Stimulated activated CD4-positive, alpha-beta T cell treated with anti-CD3 and anti-CD28 coated beads, Interleukin-4, amount 100 ng/mL, for 4 hours (primary cell): ENCODE measurements at regions not wholly inside any gene's neighbourhood (a gene's known extent, or its start where the extent isn't known, plus 50 kb on each side); places are given as distances from the start of the nearest gene placed in this dataset.
"Not testable (repeated sequence)": the region's sequence is repeated elsewhere in the genome, so short reads cannot be mapped to it uniquely, and the experiment has no call there.

ENCODE experiments used
- DNase-seq, 2 experiments: peaks; one replicate each; pipeline ENCODE4 v3.0.0-alpha.2; 2020

DNA sequence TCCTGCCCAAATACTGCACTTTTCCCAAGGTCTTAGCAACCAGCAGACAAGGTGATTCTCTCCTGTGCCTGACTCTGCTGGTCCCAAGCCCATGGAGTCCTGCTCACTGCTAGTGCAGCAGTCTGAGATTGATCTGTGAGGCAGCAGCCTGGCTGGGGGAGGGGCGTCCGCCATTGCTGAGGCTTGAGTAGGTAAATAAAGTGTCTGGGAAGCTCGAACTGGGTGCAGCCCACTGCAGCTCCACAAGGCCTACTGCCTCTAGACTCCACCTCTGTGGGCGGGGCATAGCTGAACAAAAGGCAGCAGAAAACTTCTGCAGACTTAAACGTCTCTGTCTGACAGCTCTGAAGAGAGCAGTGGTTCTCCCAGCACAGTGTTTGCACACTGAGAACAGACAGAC lies 258.7 kb downstream of the ABCC12 start:
- not testable (repeated sequence) for DNase-seq

GRCh38 chr16:47895146-47895545 lies 260.6 kb downstream of the ABCC12 start:
- DNase-seq: no peak

- DNase-seq: no peak
These were observed 262.8 kb downstream of the ABCC12 start for GRCh38 chr16:47892999-47893398.

GRCh38 chr16:47888734-47889133 lies 267.1 kb downstream of the ABCC12 start:
- no peak for DNase-seq

DNA sequence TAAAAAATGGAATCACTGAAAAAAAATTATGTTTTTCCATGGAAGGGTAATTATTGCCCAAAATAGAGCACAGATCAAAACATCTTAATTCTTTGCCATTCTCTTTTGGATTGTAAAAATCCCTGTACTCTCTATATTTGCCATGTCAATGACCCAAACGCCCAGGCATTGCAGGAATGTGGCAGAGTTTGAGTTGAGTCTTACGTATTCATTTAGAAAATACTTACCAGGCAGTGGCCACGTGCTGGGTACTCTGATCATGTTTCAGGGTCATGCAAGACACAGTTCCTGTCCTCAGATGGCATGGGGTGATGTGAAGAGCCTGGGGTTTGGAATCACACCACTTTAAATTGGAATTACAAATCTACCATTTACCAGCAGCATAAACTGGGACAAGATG lies 267.7 kb downstream of the ABCC12 start:
- DNase-seq: no peak

- DNase-seq: no peak
These were observed 268.3 kb downstream of the ABCC12 start for GRCh38 chr16:47887496-47887895.

DNA sequence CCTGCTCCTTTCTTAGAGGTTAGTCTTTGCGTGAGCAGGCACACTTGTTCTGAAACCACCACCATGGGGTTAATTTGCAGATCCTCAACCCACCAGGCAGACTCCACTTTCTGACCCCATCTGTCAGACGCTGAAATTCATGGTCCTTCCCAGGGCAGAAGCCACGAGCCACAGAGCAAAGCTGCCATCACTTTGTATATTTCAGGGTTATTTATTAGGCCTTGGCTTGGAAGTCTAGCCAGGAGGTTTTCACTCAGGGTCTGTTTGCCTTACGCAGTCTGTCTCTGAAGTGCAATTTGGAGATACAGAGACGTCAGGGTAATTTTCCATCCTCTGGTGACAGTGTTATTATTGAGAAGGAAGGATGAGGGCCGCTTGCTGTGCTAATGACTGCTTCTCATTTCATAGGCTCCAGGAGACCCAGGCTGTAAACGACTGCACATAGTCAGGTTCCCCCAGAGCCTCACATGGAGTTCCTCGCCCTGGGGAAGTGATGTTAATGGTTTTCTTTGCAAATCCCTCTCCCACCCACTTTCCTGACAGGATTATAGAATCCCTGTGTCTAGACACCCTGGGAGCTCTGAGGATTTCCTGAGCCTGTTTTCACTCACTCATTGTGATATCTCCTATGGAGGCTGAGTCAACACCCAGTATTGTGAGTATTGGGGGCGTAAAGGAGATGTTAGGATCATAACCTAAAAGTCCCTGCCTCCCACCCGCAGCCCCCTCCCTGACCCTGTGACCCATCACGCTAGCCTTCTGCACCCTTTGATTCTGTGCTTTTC lies 269.0 kb downstream of the ABCC12 start:
- no peak for DNase-seq

- DNase-seq: no peak
These were observed 269.7 kb downstream of the ABCC12 start for GRCh38 chr16:47886139-47886538.

DNA sequence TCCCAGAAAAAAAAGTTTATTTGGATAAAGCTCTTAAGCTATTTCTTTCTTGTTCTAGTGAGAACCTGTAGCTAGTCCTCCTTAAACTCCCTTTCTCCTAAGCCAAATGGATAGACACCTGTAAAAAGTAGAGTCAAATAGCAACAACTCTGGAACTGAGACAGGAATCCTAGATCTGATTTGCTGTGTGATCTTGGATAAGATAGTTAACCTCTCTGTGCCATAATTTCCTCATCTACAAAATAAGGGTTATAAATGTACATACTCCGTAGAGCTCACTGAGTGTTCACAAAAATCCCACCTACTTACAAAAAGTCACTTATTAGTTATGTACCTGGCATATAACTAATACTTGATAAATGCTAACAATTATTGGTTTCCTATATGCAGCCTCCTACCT lies 270.3 kb downstream of the ABCC12 start:
- DNase-seq: no peak

- no peak for DNase-seq
These were observed 271.6 kb downstream of the ABCC12 start for GRCh38 chr16:47884116-47884725.

- DNase-seq: no peak
These were observed 274.2 kb downstream of the ABCC12 start for GRCh38 chr16:47881574-47881973.

GRCh38 chr16:47880653-47881052 lies 275.1 kb downstream of the ABCC12 start:
- DNase-seq: no peak

DNA sequence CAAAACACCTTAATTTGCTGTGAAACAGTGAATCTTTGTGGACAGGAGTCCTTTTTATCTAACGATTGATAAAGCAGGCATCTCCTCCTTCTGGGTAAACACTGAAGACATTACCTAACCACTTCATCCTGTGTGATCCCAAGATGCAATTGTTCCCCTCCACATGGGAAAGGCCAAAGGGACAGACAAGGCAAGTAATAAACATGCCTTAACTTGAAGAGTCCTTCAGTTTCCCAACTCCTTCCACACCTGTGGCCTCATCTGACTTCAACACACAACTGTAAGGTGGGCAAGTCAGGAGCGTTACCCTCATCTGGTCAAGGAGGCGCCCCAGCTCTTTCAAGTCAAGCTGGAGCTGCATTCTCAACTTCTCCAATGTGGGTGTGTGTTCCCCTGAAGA lies 278.6 kb downstream of the ABCC12 start:
- DNase-seq: no peak

DNA sequence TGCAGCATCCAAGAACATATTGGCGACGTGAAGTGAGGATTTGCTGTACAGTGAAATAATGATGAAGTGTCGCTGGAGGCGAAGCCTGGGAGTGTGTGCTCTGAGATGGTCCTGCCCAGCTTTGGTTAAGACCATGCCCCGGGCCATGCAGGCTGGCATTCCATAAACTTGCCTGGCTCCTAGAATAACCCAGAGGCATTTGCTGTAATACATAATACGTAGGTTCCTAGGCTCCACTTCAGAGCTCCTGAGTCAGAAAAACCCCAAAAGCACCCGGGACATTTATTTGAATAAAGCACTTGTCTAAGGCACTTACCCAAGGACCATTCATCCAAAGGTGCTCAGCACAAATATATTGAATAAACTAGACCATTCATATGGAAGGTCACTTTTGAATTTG lies 279.3 kb downstream of the ABCC12 start:
- DNase-seq: no peak

- no peak for DNase-seq
These were observed 282.4 kb downstream of the ABCC12 start for GRCh38 chr16:47873434-47873833.

GRCh38 chr16:47872225-47872624 lies 283.6 kb downstream of the ABCC12 start:
- no peak for DNase-seq

- no peak for DNase-seq
These were observed 289.4 kb downstream of the ABCC12 start for GRCh38 chr16:47866423-47866822.

DNA sequence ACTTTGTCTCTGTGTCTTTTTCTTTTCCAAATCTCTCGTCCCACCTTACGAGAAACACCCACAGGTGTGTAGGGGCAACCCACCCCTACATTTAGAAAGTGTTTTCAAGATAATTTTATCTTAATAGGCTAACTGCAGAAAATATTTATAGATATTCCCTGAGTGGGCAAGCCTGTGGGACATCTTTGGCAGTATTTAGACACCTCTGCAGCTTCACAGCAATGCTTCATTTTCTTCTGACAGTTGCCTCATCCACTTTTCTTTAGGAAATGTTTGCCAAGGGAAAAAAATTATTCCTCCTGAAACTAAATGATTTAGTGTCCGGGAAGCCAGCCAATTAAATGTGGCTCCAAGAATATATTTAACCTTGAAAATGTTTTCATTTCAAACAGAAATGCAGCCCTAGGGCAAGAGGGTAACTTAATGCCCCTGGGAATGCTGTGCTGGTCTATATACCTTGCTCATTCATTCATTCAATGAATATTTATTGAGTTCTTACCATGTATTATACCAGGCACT lies 290.4 kb downstream of the ABCC12 start:
- no peak for DNase-seq

- DNase-seq: not testable (repeated sequence)
These were observed 291.5 kb downstream of the ABCC12 start for GRCh38 chr16:47864262-47864661.

DNA sequence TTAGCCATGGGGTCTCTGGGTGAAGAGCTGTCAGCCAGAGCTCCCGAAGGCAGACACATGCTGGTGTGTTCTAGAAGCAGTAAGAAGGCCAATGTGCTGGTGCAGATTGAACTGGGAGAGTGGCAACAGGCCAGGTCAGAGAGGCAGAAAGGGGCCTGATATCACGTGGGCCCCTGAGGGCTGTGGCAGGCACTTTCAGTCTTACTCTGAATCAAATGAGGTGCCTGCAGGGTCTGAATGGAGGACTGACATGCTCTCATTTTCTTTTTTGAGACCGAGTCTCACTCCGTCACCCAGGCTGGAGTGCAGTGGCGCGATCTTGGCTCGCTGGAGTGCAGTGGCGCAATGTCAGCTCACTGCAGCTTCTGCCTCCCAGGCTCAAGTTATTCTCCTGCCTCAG lies 293.8 kb downstream of the ABCC12 start:
- no peak for DNase-seq

- DNase-seq: no peak
These were observed 297.3 kb downstream of the ABCC12 start for GRCh38 chr16:47858333-47858982.

- DNase-seq: no peak
These were observed 300.4 kb downstream of the ABCC12 start for GRCh38 chr16:47855431-47855830.

DNA sequence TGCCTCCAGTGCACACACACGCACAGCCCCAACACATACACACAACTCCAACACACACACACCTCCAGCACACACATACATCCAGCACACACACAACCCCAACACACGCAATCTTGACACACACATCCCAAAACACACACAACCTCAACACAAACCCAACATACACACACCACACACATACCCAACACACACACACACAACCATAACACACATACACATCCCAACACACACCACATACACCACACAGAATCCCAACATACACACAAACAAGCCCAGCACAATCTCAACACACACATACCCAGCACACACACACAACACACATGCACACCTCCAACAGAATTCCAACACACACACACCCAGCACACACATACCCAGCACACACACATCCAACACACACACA lies 301.1 kb downstream of the ABCC12 start:
- DNase-seq: no peak

DNA sequence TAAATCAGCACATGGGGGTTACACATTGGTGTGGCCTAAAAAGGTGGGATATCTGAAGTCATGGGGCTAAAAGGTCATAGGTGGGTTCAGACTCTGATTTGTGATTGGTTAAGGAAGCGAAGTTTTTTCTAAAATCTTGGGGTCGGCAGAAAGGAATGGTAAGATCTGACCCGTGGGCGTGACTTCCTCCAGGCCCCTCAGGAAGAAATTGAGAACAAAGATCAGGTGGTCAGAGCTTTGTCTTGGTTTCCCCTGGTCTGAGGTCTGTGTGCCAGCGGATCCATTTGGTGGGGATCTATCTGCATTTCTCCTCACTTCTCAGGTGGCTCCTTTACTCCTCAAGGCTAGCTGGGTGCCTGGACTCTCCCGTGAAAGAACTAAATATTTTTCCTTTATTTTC lies 302.8 kb downstream of the ABCC12 start:
- no peak for DNase-seq
